ENCODE measurements at regions not wholly inside any gene's neighbourhood (a gene's known extent, or its start where the extent isn't known, plus 50 kb on each side); places are given as distances from the start of the nearest gene placed in this dataset.

DNA sequence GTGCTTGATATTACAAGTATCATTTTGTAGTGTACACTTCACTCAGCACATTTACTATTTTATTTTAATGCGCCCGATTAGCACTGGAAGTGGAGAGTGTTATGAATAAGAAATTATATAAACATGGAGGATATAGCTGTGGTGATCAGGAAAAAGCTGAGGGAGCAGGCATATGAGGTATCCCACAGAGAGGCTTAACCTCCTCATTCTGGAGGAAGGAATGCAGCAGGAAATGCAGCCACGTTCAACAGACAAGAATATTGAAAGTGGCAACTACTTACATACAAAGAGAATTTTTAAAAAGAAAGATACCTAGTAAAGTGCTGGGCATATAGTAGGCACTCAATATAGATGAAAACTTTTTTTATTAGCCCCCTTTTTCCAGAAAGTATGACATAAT, 166.0 kb upstream of the SATB1 start:
- TF ChIP-seq GATA2 (IDR thresholded peaks at IDR 0.05; ENCODE audit: low read depth, low read length) (no peak), GATA3 (IDR thresholded peaks at IDR 0.05; ENCODE audit: low read depth, low read length) (no peak)

DNA sequence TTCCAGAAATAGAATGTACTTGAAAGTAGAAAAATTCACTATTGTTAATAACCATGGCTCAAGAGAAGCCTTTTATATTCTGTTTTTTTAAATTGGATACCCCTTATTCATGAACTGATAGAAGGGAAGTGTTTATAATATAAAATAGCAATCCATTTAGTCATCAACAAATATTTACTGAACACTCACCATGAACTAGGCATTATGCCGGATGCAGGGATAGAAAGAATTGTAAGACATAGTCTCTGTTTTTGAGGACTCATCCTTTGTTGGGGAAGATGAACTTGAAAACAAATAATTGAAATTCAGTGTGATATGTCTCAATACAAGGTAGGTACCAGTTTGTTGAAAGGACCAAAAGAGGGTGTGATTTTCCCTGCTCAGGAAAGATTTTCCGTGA, 160.9 kb upstream of the SATB1 start:
- TF ChIP-seq GATA3 (IDR thresholded peaks at IDR 0.05; ENCODE audit: low read depth, low read length) (no peak), GATA2 (IDR thresholded peaks at IDR 0.05; ENCODE audit: low read depth, low read length) (no peak)

DNA sequence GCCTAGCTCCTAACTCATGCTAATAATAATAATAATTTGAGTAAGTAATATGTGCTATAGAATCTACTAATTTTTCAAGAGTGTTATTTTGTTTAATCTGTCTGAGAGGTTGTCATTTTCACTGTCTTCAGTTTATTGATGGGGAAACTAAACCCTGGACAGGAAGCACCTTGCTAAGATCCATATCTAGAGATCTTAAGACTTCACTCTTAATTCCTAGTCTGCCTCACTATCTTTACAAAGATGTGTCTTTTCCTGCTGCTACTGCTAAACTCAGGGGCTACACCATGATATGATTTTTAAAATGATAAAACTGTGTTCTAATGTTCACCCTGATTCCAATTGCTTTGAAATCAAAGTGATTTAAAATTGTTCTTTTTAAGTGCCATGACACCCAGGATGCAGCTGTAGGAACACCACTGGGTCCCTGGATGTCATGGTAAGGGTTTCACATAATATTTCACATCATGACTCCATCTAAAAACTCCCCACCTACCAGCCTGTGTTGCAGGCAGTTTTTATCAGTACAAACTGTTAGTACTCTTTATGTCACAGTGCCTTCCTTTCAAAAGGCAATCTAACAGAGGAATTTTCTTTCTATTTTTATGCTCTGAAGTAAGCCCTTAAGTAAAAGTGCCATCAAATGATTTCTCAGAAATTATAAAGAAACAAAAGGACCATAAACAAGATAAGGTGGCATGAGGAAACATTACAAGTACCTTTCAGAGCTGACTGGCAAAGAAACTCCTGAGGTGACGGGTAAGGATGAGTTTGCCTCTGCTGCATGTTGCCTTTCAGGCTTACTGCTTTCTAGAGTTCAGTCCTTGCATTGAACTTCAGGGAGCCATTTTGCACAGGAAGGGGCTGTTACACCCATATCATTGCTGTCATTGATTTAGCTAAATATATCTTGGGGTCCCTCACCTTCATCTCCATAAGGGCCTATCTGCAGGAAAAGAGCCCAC, 160.1 kb upstream of the SATB1 start:
- no peak for TF ChIP-seq GATA2 (IDR thresholded peaks at IDR 0.05; ENCODE audit: low read depth, low read length)
- no peak for TF ChIP-seq GATA3 (IDR thresholded peaks at IDR 0.05; ENCODE audit: low read depth, low read length)

DNA sequence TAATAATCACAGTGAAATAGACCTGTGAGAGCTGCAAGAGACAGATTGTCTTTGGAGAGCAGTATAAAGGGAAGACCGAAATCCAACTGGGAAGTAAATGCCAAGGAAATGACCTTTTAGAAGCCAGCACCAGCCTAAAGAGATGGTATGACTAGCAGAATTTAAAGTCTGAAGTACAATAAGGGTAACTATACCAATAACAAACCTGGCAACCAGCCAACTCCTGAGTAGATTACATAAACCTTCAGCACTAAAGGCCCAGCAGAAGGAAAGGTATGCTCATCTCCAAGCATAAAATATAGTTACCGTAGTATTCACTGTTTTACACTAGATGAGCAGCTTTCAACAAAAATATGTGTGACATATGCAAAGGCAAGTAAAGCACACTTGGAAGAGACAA, 155.1 kb upstream of the SATB1 start:
- TF ChIP-seq GATA3 (IDR thresholded peaks at IDR 0.05; ENCODE audit: low read depth, low read length): no peak
- TF ChIP-seq GATA2 (IDR thresholded peaks at IDR 0.05; ENCODE audit: low read depth, low read length): no peak

DNA sequence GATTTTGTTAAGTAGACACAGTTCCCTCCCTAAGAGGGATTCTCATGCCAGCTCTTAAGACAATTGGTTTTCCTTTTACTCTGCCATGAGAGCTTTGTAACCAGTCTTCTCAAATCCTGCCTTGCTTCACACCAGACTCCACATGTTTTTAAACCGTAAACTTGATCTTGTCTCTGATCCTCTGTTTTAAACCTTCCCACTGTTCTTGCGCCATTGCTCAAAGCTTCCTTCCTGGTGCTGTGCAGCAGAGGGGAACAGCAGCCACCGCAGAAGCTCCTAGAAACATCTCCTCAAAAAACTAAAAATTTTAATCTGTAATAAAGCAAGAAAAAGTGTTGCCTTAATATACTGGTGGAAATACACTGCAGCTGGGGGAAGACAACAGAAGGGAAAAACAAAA, 154.5 kb upstream of the SATB1 start:
- TF ChIP-seq GATA2 (IDR thresholded peaks at IDR 0.05; ENCODE audit: low read depth, low read length) (no peak), GATA3 (IDR thresholded peaks at IDR 0.05; ENCODE audit: low read depth, low read length) (no peak)

DNA sequence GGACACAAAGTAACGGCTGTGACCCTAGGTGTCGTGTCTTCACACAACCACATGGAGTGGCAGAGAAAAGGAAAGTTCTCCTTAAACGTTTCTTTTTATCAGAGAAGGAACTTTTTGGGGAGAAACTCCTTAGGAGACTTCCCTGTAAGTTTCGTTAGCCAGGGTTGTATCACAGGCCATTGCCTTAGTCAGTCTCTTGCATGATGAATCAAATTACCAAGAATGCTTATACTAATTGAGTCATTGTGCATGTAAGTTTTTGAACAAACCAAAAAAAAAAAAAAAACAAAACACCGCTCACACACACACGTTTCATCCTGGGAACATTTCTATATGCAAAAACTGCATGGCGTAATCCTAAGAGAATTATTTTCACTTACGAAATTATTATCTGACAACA, 150.4 kb upstream of the SATB1 start:
- TF ChIP-seq GATA3 (IDR thresholded peaks at IDR 0.05; ENCODE audit: low read depth, low read length): no peak
- TF ChIP-seq GATA2 (IDR thresholded peaks at IDR 0.05; ENCODE audit: low read depth, low read length): no peak

DNA sequence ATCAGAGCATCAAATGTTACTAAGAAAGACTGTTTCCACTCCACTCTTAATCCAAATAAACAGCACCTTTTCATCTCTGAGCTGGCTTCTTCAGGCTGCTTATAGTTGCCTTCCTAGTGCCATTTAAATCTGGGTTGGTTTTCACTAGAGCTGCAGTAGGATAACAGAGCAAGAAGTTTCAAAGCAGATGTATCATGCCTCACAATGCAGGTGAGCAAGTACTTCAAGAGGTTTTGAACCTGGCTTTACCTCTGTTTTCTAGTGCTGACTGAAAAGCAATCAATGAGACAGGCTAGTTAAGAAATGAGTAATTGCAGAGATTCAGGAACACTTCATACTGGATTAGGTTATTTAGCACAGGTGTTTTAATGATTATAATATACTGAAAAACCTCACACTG, 147.7 kb upstream of the SATB1 start:
- TF ChIP-seq GATA2 (IDR thresholded peaks at IDR 0.05; ENCODE audit: low read depth, low read length) (no peak), GATA3 (IDR thresholded peaks at IDR 0.05; ENCODE audit: low read depth, low read length) (no peak)

DNA sequence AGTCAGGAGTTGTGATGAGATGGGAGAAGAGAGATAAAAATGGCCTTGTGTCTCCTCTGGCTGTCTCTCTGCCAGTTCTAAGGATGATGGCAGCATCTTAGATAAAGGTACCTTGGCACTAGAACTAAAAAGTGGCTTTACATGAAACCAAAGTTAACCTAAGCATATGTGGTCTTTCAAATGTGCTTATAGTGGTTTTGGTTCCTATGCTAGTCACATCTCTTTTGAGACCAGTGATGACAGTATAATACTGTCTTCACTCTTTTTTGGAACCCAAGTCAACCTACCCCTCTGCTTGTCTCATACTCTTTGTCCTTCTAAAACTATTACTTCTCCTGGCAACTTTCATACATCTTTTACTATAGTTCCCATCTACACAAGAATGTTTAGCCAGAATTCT, 142.2 kb upstream of the SATB1 start:
- TF ChIP-seq GATA2 (IDR thresholded peaks at IDR 0.05; ENCODE audit: low read depth, low read length): no peak
- TF ChIP-seq GATA3 (IDR thresholded peaks at IDR 0.05; ENCODE audit: low read depth, low read length): no peak

DNA sequence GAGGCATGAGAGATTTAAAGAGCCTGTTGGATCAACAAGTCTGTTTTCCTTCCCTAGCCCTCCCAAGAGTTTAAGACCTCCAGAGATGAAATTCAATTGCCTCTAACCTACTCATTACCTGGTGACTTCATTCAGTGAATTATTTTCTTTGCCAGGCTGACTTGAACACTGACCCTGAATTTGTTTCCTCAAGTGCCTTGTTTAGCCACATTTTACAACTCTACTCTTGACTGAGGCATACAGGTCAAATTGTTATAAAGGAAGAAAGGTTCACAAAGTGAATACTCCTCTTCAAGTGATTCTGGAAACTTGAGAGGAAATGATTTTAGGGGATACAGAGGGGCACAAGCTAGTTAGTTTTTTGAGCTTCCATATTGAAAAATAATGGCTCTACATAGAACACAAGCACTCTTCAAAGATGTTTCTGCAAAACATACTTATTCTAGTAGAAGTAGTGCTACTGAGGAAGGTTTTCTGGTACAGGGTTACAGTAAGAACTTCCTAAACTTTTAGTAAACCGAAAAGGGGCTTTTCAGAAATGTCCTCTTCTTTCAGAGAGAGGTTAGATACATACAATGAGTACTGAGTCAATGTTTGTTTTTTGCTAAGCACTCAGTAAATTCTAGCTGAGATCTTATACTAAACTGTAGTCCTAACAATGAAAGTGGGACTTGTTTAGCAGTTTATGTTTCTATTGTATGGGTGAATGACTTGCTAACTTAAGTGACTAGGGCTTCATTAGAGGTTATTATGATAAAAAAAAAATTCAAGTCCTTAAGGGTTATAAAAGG, 137.4 kb upstream of the SATB1 start:
- TF ChIP-seq GATA2 (IDR thresholded peaks at IDR 0.05; ENCODE audit: low read depth, low read length) (no peak), GATA3 (IDR thresholded peaks at IDR 0.05; ENCODE audit: low read depth, low read length) (no peak)

DNA sequence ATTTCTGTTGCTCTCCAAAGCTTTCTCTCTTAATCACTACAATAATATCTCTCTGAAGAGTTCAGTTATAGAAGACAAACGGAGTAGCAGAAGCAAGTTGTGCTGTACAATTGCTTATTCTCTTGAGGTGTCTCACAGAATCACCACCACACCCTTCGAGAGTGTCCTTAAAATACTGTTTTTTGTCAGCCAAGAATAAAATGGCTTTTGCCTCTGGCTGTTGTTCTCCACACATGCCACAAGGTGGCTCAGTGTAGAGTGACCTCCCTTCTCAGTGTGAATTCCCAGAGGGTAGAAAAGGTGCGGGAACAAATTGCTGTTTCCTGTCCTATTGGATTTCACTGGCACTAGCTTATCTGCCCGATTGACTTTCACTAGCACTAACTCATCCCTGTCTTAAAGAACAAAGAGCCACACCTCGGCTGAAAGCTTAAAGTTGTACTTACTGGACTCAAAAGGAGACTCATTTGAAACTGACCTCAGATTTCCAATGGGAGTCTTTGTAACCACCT, 134.2 kb upstream of the SATB1 start:
- no peak for TF ChIP-seq GATA2 (IDR thresholded peaks at IDR 0.05; ENCODE audit: low read depth, low read length)
- no peak for TF ChIP-seq GATA3 (IDR thresholded peaks at IDR 0.05; ENCODE audit: low read depth, low read length)

DNA sequence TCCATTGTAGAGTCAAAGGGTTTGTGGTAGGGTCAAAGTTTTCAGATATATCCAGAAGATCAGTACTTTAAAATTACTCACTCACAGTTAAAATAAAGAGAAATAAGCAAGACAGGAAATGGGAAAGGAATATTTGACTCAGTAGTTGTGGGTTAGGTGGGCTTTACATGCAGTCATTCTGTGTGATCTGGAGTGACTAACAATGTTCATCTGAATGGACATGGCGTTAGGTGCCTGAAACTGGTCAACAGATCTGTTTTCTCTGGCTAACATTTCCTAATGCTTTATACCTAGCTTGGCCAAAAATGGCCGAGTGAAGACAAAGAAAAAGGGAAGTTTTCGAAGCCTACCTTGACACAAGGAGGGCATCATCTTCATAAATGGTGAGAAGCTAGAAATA, 133.4 kb upstream of the SATB1 start:
- no peak for TF ChIP-seq GATA2 (IDR thresholded peaks at IDR 0.05; ENCODE audit: low read depth, low read length)
- TF ChIP-seq GATA3 (IDR thresholded peaks at IDR 0.05; ENCODE audit: low read depth, low read length): no peak

DNA sequence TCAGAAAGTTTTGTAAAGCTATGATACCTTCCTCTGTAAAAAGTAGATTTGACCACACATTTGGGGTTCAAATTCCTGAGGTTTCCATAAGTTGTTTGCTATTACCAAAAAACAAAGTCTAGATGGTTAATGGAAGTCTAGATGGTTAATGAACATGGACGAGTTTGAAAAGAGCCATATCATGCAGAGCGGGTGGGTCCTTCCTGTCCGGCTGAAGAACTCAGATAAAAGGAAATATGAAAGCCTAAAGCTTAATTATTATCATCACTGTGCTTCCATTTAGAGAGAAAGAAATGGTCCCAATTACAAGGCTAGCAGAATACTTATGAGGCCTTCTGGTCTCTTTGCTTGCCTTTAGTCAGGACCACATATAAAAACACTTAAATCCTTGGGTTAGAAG, 132.1 kb upstream of the SATB1 start:
- TF ChIP-seq GATA2 (IDR thresholded peaks at IDR 0.05; ENCODE audit: low read depth, low read length) (no peak), GATA3 (IDR thresholded peaks at IDR 0.05; ENCODE audit: low read depth, low read length) (no peak)

DNA sequence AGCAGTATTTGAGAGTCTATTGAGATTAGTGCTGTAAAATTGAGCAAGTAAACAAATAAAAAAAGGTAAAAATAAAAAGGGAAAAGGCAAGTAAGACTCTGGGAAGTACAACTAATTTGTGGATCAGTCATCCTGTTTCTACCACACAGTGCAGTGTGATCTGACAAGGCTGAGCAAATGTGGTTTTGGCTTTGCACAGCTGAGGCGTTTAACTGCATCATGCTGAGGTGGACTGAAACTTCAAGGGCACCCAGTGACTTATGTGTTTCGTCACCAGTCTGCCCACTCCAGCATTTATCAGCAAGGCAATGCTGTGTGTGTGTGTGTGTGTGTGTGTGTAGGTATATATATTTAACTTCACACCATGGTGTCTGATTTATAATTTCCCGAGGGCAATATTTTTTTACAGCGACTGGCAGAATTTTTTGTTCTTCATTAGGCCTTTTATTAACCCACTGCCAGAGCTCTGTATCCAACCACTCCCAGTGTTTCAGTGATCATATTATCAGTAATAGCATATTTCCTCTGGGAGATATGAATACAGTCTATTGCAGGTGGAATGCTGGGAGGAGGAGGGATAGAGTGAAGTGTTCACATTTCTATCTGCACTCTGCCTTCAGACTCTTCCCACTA, 131.5 kb upstream of the SATB1 start:
- no peak for TF ChIP-seq GATA3 (IDR thresholded peaks at IDR 0.05; ENCODE audit: low read depth, low read length)

DNA sequence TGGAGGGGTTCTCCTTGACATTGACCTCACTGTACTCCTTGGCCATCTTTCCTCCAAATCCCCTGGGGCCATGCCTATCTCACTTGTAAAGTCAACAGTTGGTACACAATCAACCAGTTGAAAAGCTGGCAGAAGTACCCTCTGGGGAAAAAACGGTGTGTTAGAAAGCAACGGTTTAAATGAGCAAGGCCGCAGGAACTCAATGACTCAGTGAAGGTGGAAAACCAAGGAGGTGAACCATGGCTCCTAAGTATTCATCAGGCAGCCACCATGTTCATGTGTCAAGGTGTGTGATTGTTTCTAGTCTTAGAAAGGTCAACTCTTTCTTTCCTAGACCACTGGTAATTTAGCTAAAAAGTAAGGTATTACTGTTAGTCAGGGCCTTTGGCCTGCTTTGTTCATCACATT, 130.9 kb upstream of the SATB1 start:
- TF ChIP-seq GATA3 (IDR thresholded peaks at IDR 0.05; ENCODE audit: low read depth, low read length) (no peak), GATA2 (IDR thresholded peaks at IDR 0.05; ENCODE audit: low read depth, low read length) (no peak)

Measured in SH-SY5Y (cell line).